ENCODE measurements at regions not wholly inside any gene's neighbourhood (a gene's known extent, or its start where the extent isn't known, plus 50 kb on each side); places are given as distances from the start of the nearest gene placed in this dataset.

- Histone ChIP-seq H3K9ac (no peak overlapping the region), H3K27me3 (ENCODE audit: insufficient read depth) (no peaks in the 10 kb centered on the region), H3K9me2 (no peaks in the 10 kb centered on the region), H3K4me3 (ENCODE audit: low read depth in 2 of 2, low read length in 1 of 2) (no peak overlapping the region), H2AFZ (ENCODE audit: low read depth) (no peak overlapping the region), H3K79me2 (ENCODE audit: insufficient read depth) (no peaks in the 10 kb centered on the region), H3K27ac (ENCODE audit: low read depth in 2 of 2, low read length in 1 of 2) (no peak overlapping the region), H3K36me3 (replicated peaks in 1 of 2; ENCODE audit: control insufficient read depth in 1 of 2, insufficient read depth in 2 of 2, low read length in 1 of 2) (no peaks in the 10 kb centered on the region), H3F3A (replicated peaks; ENCODE audit: insufficient read depth) (no peaks in the 10 kb centered on the region), H3K4me2 (no peak overlapping the region), H4K20me1 (ENCODE audit: insufficient read depth) (no peaks in the 10 kb centered on the region), H3K9me3 (no peaks in the 10 kb centered on the region), H3K4me1 (ENCODE audit: control insufficient read depth in 1 of 2, insufficient read depth in 2 of 2, low read depth in 1 of 2, low read length in 1 of 2) (no peaks in the 10 kb centered on the region; a peak in 1 of 4 replicates)
- no peak for DNase-seq
- ChIA-PET CTCF (interaction anchor here (0.6 kb wide), 1 partner anchor 1078 kb away, joined by 4 read pairs; no protein-coding TSS in a partner anchor), POLR2A (no interaction called here)
- no peak for TF ChIP-seq EP300 (IDR thresholded peaks at IDR 0.05; ENCODE audit: borderline replicate concordance in 1 of 2, low read depth in 1 of 2, low read length in 1 of 2)
- no peak for TF ChIP-seq GABPA (IDR thresholded peaks at IDR 0.05; ENCODE audit: low read depth)
- TF ChIP-seq PBX3 (IDR thresholded peaks at IDR 0.05), result no peak
- no peak for TF ChIP-seq MAX (IDR thresholded peaks at IDR 0.05; ENCODE audit: low read depth)
- TF ChIP-seq YY1 (IDR thresholded peaks at IDR 0.05; ENCODE audit: low read depth), result no peak
- TF ChIP-seq GATA2 (CRISPR knock-in tag; IDR thresholded peaks at IDR 0.05), result no peak
- no peak for TF ChIP-seq TEAD4 (IDR thresholded peaks at IDR 0.05; ENCODE audit: borderline replicate concordance, insufficient read depth)
- TF ChIP-seq, protein P1, sequence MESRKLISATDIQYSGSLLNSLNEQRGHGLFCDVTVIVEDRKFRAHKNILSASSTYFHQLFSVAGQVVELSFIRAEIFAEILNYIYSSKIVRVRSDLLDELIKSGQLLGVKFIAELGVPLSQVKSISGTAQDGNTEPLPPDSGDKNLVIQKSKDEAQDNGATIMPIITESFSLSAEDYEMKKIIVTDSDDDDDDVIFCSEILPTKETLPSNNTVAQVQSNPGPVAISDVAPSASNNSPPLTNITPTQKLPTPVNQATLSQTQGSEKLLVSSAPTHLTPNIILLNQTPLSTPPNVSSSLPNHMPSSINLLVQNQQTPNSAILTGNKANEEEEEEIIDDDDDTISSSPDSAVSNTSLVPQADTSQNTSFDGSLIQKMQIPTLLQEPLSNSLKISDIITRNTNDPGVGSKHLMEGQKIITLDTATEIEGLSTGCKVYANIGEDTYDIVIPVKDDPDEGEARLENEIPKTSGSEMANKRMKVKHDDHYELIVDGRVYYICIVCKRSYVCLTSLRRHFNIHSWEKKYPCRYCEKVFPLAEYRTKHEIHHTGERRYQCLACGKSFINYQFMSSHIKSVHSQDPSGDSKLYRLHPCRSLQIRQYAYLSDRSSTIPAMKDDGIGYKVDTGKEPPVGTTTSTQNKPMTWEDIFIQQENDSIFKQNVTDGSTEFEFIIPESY (IDR thresholded peaks at IDR 0.05; ENCODE audit: borderline replicate concordance, low read depth), result no peak
- TF ChIP-seq RCOR1 (IDR thresholded peaks at IDR 0.05; ENCODE audit: low read length), result no peak
- no peak for TF ChIP-seq SMC3 (IDR thresholded peaks at IDR 0.05; ENCODE audit: low read depth, low read length)
- TF ChIP-seq ELF1 (IDR thresholded peaks at IDR 0.05), result no peak
- TF ChIP-seq SIN3A (IDR thresholded peaks at IDR 0.05; ENCODE audit: borderline replicate concordance, low read depth, low read length), result no peak
- no peak for TF ChIP-seq JUND (IDR thresholded peaks at IDR 0.05)
- no peak for TF ChIP-seq FOSL2 (IDR thresholded peaks at IDR 0.05; ENCODE audit: borderline replicate concordance, low read depth)
- no peak for TF ChIP-seq CHD2 (IDR thresholded peaks at IDR 0.05; ENCODE audit: low read length, partially characterized antibody)
- TF ChIP-seq NRF1 (IDR thresholded peaks at IDR 0.05; ENCODE audit: low read depth, low read length), result no peak
- no peak for TF ChIP-seq EZH2phosphoT487 (IDR thresholded peaks at IDR 0.05; ENCODE audit: borderline replicate concordance, low read depth)
- TF ChIP-seq NFIC (IDR thresholded peaks at IDR 0.05; ENCODE audit: borderline replicate concordance), result no peak
- no peak for TF ChIP-seq MEF2A (IDR thresholded peaks at IDR 0.05; ENCODE audit: borderline replicate concordance, low read depth)
- TF ChIP-seq, protein P2, sequence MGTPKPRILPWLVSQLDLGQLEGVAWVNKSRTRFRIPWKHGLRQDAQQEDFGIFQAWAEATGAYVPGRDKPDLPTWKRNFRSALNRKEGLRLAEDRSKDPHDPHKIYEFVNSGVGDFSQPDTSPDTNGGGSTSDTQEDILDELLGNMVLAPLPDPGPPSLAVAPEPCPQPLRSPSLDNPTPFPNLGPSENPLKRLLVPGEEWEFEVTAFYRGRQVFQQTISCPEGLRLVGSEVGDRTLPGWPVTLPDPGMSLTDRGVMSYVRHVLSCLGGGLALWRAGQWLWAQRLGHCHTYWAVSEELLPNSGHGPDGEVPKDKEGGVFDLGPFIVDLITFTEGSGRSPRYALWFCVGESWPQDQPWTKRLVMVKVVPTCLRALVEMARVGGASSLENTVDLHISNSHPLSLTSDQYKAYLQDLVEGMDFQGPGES (IDR thresholded peaks at IDR 0.05; ENCODE audit: low read depth, low read length), result no peak
- WGBS (ENCODE audit: low lambda C conversion rate), result 8% methylated on average over 2 of the region's 2 CpGs
These were observed 421.3 kb upstream of the BTBD3 start for GRCh38 chr20:11496380-11496779.
